Stromal cell of bone marrow (primary cell): ENCODE measurements at regions not wholly inside any gene's neighbourhood (a gene's known extent, or its start where the extent isn't known, plus 50 kb on each side); places are given as distances from the start of the nearest gene placed in this dataset.
"Not testable (repeated sequence)": the region's sequence is repeated elsewhere in the genome, so short reads cannot be mapped to it uniquely, and the experiment has no call there.

Experiments
- DNase-seq: peaks from one replicate; pipeline ENCODE4 v3.0.0-alpha.2; 2012; ENCODE audit warnings: low read depth

DNA sequence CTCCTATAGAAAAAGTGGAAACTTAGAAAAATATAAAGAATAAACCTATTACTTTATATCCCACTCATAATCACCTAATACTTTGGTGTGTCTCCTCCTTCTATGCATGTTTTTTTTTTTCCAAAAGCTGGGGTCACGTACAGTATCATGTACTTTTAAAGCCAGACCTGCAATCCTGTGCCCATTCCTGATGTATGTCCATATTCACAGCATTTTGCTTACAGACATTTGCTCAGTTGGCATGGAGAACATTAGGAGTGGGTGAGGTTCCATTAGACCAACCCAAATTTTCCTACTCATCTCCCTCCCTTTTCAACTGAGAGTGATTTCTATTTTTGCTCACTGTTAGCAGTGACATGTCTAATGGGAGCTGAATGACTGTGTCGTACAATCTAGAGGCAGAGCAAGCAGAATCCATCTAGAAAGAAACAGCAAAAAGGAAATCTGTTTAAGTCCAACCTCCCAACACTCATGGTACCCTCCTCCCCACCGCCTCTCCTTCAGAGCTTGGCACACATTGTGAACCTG lies 195.6 kb upstream of the KLF3 start:
- no peak for DNase-seq

- no peak for DNase-seq
Measured at GRCh38 chr4:38469410-38469809, 194.6 kb upstream of the KLF3 start.

DNA sequence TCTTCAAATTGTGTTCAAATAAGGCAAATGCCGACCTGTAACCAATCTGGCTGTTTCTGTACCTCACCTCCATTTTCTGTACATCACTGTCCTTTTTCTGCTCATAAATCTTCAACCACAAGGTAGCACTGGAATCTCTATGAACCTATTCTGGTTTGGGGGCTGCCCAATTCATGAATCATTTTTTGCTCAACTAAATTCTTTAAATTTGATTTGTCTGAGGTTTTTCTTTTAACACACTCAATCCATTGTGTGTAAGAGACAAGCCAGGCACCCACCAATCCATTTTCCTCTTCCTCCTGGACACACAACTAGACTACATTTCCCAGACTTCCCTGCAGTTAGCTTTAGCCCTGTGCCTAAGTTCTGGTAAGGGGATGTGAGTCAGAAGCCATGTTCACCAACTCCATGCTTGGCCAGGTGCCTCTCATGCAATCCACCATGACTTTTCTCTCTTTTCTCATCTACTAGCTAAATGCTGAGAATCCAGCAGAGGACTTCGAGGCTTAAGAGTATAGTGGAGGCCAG lies 193.2 kb upstream of the KLF3 start:
- no peak for DNase-seq

GRCh38 chr4:38482696-38483095 lies 181.3 kb upstream of the KLF3 start:
- DNase-seq: no peak

DNA sequence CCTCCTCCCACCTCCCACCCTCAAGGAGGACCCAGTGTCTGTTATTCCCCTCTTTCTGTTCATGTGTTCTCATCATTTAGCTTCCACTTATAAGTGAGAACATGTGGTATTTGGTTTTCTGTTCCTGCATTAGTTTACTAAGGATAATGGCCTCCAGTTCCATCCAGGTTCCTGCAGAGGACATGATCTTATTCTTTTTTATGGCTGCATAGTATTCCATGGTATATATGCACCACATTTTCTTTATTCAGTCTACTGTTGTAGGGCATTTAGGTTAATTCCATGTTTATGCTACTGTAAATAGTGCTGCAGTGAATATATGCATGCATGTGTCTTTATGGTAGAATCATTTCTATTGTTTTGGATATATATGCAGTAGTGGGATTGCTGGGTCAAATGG lies 180.4 kb upstream of the KLF3 start:
- not testable (repeated sequence) for DNase-seq

GRCh38 chr4:38489011-38489861 lies 174.8 kb upstream of the KLF3 start:
- DNase-seq: no peak

DNA sequence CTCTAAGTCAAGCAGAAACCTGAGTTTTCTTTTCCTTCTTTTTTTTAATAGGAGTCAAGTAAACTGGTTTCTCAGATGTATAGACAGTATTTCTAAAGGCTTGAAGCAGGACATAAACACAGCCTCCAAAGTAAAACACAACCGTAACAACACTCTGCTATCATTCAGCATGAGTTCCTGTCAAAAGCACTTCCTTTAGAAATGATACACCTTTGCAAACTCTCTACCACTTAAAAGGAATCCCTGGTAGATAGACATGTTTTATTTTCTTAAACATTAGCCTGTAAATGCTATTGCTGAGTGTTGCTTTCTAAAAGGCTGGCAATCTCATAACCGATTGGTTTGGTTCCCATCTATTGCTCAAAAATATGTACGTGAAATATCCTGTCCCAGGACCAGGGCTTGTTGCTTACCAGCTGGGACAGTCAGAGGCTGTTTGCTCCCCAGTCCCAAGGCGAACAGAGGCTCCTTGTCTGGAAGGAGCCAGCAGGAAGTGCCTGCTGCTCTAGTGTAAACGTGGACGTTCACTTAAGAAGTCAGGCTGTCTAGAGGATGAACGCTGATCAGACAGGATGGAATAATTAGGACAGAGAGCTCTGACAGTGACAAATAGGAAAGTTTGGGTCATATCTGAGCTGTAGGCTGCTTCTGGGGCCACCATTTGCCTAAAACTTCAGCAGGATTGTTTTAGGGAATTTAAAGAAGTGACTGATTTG lies 173.9 kb upstream of the KLF3 start:
- DNase-seq: no peak

DNA sequence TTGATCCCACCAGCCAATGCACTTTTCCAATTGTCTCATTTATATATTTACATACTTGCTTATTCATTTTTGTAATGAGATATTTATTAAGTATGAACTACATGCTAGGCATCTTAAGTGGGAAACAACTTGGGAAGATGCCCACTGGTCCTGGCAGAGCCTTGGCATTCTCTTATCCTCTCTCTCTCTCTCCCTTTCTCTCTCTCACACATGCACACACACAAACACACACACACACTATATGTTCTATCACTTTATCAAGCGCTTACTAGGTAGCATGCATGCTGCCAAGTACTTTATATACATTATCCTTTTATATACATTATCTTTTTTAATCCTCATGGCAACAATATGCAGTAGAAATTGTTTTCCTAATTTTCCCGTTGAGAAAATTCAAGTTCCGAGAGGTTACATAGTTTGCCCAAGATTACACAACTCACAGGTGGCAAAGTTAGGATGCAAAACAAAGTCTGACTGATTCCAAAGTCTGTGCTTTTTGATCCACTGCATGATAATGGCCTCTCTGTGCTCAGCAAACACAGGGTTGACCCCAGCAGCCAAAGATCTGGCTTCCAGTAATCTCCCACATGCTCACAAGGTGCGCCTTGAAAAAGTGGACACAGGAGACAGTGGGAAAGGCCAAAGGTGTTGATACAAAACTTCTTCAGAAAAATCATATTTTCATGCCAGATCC lies 173.1 kb upstream of the KLF3 start:
- DNase-seq: no peak

GRCh38 chr4:38491854-38492478 lies 172.0 kb upstream of the KLF3 start:
- no peak for DNase-seq

GRCh38 chr4:38493066-38493465 lies 170.9 kb upstream of the KLF3 start:
- no peak for DNase-seq

GRCh38 chr4:38495446-38495845 lies 168.6 kb upstream of the KLF3 start:
- DNase-seq: no peak

DNA sequence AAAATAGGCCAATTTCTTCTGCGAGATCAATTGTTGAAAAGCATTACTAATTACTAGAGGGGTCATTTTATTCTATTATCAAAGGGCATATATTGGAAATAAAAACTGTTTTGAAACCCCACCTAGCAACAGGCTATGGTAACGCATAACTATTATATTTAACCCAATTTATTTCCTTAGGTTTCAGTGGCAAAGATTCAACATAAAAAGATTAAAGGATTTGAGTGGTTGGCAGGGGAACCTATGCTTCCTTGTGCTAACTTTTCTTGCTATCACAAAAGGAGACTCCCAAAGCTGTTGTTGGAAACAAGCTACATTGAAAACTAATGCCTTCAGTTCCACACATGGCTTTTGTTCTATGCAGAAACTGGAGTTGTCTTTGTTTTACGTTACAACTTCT lies 166.9 kb upstream of the KLF3 start:
- no peak for DNase-seq

DNA sequence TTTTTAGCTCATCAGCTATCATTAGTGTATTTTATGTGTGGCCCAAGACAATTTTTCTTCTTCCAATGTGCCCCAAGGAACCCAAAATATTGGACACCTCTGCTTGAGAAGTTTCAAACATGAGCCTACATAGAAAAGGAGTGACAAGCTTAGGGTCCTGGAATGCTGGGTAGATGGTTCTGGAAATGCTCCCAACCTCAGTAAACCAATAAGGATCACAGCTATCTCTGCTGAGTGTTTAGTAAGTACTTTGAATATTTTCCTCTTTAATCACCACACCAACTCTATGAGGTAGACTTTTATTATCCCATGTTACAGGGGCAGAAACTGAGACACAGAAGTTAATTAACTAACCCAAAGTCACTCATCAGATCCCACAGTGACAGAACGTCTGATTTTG lies 164.9 kb upstream of the KLF3 start:
- no peak for DNase-seq

DNA sequence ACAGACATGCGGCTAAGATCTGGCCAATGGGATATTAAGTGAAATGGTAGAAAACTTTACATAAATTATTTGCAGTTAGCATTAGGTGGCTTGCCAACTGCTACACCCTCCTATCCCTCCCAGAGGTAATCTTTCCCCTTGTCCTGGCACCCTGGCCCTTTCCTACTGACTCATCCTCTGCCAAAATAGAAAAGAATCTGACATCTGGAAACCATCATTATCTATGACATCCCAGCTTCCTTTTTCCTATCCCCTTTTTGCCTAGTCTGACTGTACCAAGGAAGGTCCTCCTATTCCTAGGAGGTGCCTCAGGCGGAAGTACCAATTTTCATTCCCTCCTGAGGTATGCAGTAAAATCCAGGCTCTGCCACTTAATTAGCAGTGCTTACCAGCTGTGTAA lies 163.6 kb upstream of the KLF3 start:
- no peak for DNase-seq

- DNase-seq: no peak
Measured at GRCh38 chr4:38501698-38502097, 162.3 kb upstream of the KLF3 start.

GRCh38 chr4:38503689-38504395 lies 160.2 kb upstream of the KLF3 start:
- DNase-seq: no peak

- DNase-seq: no peak
Measured at GRCh38 chr4:38504396-38504715, 159.6 kb upstream of the KLF3 start.

DNA sequence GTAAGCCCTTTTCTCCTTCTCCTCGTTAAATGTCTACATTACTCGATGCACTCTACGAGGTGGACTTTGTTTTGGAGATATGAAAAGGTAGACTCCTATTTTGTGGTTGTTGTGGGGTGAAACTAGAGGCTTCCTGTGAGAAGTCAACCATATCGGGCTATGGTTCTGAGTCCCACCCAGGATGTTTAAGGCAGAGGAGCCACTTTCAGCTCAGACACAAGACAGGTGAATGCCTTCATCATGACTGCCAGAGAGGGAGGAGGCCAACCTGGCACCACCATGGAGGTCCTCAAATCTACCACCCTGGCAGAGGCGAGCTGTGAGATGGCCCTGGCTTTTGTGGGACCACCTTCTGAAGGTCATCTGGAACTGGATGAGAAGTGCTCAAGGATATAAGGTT lies 154.4 kb upstream of the KLF3 start:
- no peak for DNase-seq

- DNase-seq: no peak
Measured at GRCh38 chr4:38510201-38510600, 153.8 kb upstream of the KLF3 start.

GRCh38 chr4:38511702-38512101 lies 152.3 kb upstream of the KLF3 start:
- no peak for DNase-seq

GRCh38 chr4:38512840-38513239 lies 151.2 kb upstream of the KLF3 start:
- DNase-seq: no peak
